ENCODE measurements at regions not wholly inside any gene's neighbourhood (a gene's known extent, or its start where the extent isn't known, plus 50 kb on each side); places are given as distances from the start of the nearest gene placed in this dataset.

GRCh38 chr1:234870020-234870981 is 258.3 kb downstream of the TOMM20 start:
- Histone ChIP-seq H3K4me3 (ENCODE audit: low read depth, low read length) (no peak overlapping the region), H3K36me3 (ENCODE audit: control insufficient read depth in 2 of 2, insufficient read depth in 1 of 2, low read length in 2 of 2) (no peaks in the 10 kb centered on the region), H3K9me3 (ENCODE audit: control insufficient read depth, insufficient read depth, low read depth, low read length) (no peaks in the 10 kb centered on the region), H3K4me1 (ENCODE audit: control insufficient read depth, insufficient read depth, low read length) (no peaks in the 10 kb centered on the region), H3K27ac (ENCODE audit: extremely low read depth, low read depth, low read length) (no peak overlapping the region)
- TF ChIP-seq ZNF600 (tag by site-specific recombination; IDR thresholded peaks at IDR 0.05) (peak; percentile 60; the same call in 1 of the 2 replicates), ZNF768 (tag by site-specific recombination; IDR thresholded peaks at IDR 0.05) (peak; percentile 91; the same call in 1 of the 2 replicates), ZNF624 (tag by site-specific recombination; IDR thresholded peaks at IDR 0.05) (no peak)
- ChIA-PET POLR2A (no interaction called here), CTCF (interaction anchor here (0.5 to 1.6 kb wide), 5 partner anchors 9 to 327 kb away, joined by 3 to 4 read pairs (median 3); no protein-coding TSS in a partner anchor)

GRCh38 chr1:234869182-234870019 is 259.2 kb downstream of the TOMM20 start:
- ChIA-PET POLR2A (no interaction called here), CTCF (interaction anchor here (0.6 to 1.6 kb wide), 4 partner anchors 8 to 249 kb away, joined by 3 to 4 read pairs (median 3); no protein-coding TSS in a partner anchor)
- Histone ChIP-seq H3K4me3 (ENCODE audit: low read depth, low read length) (no peak overlapping the region), H3K27ac (ENCODE audit: extremely low read depth, low read depth, low read length) (no peak overlapping the region), H3K36me3 (ENCODE audit: control insufficient read depth in 2 of 2, insufficient read depth in 1 of 2, low read length in 2 of 2) (no peaks in the 10 kb centered on the region), H3K4me1 (ENCODE audit: control insufficient read depth, insufficient read depth, low read length) (no peaks in the 10 kb centered on the region), H3K9me3 (ENCODE audit: control insufficient read depth, insufficient read depth, low read depth, low read length) (no peaks in the 10 kb centered on the region)
- TF ChIP-seq ZNF501 (tag by site-specific recombination; IDR thresholded peaks at IDR 0.05) (no peak), SCRT2 (tag by site-specific recombination; IDR thresholded peaks at IDR 0.05) (0 out of 2 replicates have a peak, but pooled peaks have one; percentile 46), ZSCAN18 (tag by site-specific recombination; IDR thresholded peaks at IDR 0.05) (0 out of 2 replicates have a peak, but pooled peaks have one; percentile 2), FEZF1 (tag by site-specific recombination; IDR thresholded peaks at IDR 0.05) (peak; percentile 28; the same call in 1 of the 2 replicates), ZNF114 (tag by site-specific recombination; IDR thresholded peaks at IDR 0.05) (no peak)

- ChIA-PET POLR2A (interaction anchor here (1.1 kb wide), 1 partner anchor 89 kb away, joined by 3 read pairs; no protein-coding TSS in a partner anchor), CTCF (interaction anchor here (0.9 kb wide), 1 partner anchor 214 kb away, joined by 4 read pairs; no protein-coding TSS in a partner anchor)
- Histone ChIP-seq H3K9me3 (ENCODE audit: control insufficient read depth, insufficient read depth, low read depth, low read length) (no peaks in the 10 kb centered on the region), H3K4me3 (ENCODE audit: low read depth, low read length) (no peak overlapping the region), H3K36me3 (ENCODE audit: control insufficient read depth in 2 of 2, insufficient read depth in 1 of 2, low read length in 2 of 2) (no peaks in the 10 kb centered on the region), H3K4me1 (ENCODE audit: control insufficient read depth, insufficient read depth, low read length) (no peaks in the 10 kb centered on the region), H3K27ac (ENCODE audit: extremely low read depth, low read depth, low read length) (no peak overlapping the region)
- TF ChIP-seq ZNF513 (tag by site-specific recombination; IDR thresholded peaks at IDR 0.05): peak; percentile 80
- no peak for TF ChIP-seq SALL2 (tag by site-specific recombination; IDR thresholded peaks at IDR 0.05; ENCODE audit: borderline replicate concordance)
- 0 out of 2 replicates have a peak, but pooled peaks have one; percentile 6 for TF ChIP-seq BCL6B (tag by site-specific recombination; IDR thresholded peaks at IDR 0.05)
- TF ChIP-seq ZSCAN18 (tag by site-specific recombination; IDR thresholded peaks at IDR 0.05): 0 out of 2 replicates have a peak, but pooled peaks have one; percentile 15
- TF ChIP-seq KLF16 (tag by site-specific recombination; IDR thresholded peaks at IDR 0.05): no peak
- no peak for TF ChIP-seq ZSCAN30 (tag by site-specific recombination; IDR thresholded peaks at IDR 0.05)
- no peak for TF ChIP-seq ZNF791 (tag by site-specific recombination; IDR thresholded peaks at IDR 0.05)
- TF ChIP-seq ZNF148 (tag by site-specific recombination; IDR thresholded peaks at IDR 0.05; ENCODE audit: borderline replicate concordance): no peak
- no peak for TF ChIP-seq ZNF555 (tag by site-specific recombination; conservative IDR thresholded peaks at IDR 0.05)
- TF ChIP-seq ZNF623 (tag by site-specific recombination; IDR thresholded peaks at IDR 0.05): no peak
Measured at GRCh38 chr1:234868296-234869147, 258.5 kb upstream of the IRF2BP2 start.

Data from HEK293 (cell line).